GM12865 (cell line): ENCODE measurements at regions not wholly inside any gene's neighbourhood (a gene's known extent, or its start where the extent isn't known, plus 50 kb on each side); places are given as distances from the start of the nearest gene placed in this dataset.
"Not testable (repeated sequence)": the region's sequence is repeated elsewhere in the genome, so short reads cannot be mapped to it uniquely, and the experiment has no call there.

ENCODE experiments used
- DNase-seq: peaks from one replicate; pipeline ENCODE4 v3.0.0; 2010; ENCODE audit warnings: low read depth
- H3K4me3 ChIP-seq: 2 replicates; pipeline ENCODE4 v1.5.1; 2011; ENCODE audit warnings: mild to moderate bottlenecking, low read depth, low read length, control low read depth
- TF ChIP-seq, protein P1 (sequence below): IDR thresholded peaks from 2 replicates; pipeline ENCODE4 v1.5.1; 2011; ENCODE audit warnings: low read length, control low read depth, low read depth, inconsistent platforms; ENCODE audit not compliant: insufficient read depth; ENCODE audit errors: missing control alignments

DNA sequence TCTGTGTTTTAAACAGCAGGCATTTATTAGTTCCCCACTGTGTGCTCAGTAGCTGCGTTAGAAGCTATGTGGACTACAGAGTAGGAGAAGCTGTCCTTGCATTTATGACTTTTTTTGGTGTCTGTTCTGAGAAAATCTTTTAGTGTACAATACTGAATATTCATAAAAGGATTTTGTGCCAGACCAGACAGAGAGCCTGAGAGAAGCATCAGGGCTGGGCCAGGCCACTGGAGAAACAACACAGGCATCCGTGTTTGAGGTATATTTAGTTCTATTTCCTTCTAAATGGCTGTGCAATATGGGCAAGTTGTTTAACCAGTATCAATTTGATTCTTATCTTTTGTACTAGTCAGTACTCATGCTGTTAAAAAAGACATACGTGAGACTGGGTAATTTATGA is 182.8 kb downstream of the SH2D4B start:
- TF ChIP-seq, protein P1, sequence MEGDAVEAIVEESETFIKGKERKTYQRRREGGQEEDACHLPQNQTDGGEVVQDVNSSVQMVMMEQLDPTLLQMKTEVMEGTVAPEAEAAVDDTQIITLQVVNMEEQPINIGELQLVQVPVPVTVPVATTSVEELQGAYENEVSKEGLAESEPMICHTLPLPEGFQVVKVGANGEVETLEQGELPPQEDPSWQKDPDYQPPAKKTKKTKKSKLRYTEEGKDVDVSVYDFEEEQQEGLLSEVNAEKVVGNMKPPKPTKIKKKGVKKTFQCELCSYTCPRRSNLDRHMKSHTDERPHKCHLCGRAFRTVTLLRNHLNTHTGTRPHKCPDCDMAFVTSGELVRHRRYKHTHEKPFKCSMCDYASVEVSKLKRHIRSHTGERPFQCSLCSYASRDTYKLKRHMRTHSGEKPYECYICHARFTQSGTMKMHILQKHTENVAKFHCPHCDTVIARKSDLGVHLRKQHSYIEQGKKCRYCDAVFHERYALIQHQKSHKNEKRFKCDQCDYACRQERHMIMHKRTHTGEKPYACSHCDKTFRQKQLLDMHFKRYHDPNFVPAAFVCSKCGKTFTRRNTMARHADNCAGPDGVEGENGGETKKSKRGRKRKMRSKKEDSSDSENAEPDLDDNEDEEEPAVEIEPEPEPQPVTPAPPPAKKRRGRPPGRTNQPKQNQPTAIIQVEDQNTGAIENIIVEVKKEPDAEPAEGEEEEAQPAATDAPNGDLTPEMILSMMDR, result no peak
- H3K4me3 ChIP-seq, result no peak overlapping the region
- no peak for DNase-seq

DNA sequence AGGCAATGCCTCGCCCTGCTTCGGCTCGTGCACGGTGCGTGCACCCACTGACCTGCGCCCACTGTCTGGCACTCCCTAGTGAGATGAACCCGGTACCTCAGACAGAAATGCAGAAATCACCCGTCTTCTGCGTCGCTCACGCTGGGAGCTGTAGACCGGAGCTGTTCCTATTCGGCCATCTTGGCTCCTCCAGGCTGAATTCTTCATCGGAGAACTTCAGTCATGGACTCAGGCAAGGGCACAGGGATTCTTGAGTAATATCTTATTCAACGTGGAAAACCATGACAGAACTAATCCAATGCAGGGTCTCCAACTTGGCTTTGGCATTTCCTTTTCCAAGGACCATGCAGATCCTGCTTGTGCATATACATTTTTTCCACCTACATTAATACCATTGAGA is 190.7 kb downstream of the SH2D4B start:
- DNase-seq, H3K4me3 ChIP-seq: not testable (repeated sequence)

DNA sequence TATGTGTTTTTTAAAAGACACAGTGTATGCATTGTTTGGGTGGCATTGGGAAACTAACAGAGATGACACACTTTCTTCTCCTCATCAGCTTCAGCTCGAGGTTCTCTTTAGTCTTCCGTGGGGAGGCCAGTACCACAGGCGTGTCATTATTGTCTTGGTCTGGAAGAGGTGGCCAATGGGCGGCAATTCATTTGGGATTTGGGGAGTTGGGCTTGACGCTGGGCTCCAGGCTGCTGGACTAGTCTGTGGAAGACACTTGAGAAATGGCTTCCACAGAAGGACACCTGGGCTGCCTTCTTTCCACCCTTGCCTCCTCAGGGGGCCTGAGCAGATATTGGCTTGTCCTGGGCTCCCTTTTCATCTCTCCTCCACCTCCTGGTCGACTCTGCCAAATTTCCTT is 192.2 kb downstream of the SH2D4B start:
- DNase-seq, result no peak
- TF ChIP-seq, protein P1, result no peak
- H3K4me3 ChIP-seq, result no peak overlapping the region

DNA sequence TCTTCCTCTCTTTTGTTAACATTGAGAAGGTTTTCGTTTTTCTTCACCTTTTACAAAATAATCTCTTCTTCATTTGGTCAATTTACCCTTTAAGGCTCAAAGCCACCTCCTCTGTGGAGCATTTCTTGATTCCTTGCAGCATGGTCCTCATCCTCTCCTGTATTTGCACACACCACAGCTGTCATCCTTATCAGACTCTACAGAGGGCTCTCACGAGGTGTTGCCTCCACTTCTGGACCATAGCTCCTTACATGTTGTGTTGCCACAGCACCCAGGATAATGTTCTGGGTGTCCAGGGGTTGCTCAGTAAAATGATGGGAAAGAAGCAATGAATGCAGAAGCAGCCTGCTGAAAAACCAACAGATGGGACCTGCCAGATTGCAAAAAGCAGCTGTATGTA is 192.8 kb downstream of the SH2D4B start:
- DNase-seq, result no peak
- H3K4me3 ChIP-seq, result no peak overlapping the region
- TF ChIP-seq, protein P1, result no peak

DNA sequence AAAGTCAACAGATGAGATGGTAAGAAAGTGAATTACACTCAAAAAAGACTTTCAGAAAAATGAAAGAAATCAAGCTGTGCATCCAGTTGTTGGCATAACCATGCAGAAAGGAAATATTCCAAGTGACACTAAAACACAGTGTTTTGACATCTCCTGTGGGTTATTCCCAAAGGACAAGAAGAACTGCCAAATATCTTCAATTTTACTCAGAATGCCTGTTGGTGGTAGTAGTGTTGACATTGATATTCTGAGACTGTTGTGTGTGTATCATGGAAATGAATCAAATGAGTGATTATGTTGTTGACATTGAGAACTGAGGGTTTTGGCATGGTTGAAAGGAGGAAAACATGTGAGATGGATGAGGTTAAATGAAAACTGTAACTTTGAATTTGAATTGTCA is 196.9 kb downstream of the SH2D4B start:
- DNase-seq, result no peak
- TF ChIP-seq, protein P1, result no peak
- no peak overlapping the region for H3K4me3 ChIP-seq

DNA sequence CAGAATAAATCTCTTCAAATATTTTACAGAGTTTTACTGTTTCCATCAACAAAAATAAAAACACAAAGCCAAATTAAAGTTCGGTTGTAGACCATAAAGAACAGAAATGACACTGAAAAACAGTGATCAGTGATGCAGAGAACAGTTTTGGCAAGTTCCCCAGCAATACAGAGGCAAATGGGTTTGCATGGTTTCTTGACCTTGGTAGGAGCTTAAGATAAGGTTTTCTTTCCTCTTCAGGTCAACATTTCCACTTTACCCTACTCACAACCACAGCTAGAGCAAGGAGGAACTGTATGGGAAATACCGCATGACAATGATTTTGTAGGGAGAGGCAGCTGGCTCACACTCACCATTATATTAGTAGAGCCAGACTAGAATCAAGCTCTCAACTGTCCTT is 199.5 kb downstream of the SH2D4B start:
- TF ChIP-seq, protein P1, result no peak
- H3K4me3 ChIP-seq, result no peak overlapping the region
- no peak for DNase-seq

DNA sequence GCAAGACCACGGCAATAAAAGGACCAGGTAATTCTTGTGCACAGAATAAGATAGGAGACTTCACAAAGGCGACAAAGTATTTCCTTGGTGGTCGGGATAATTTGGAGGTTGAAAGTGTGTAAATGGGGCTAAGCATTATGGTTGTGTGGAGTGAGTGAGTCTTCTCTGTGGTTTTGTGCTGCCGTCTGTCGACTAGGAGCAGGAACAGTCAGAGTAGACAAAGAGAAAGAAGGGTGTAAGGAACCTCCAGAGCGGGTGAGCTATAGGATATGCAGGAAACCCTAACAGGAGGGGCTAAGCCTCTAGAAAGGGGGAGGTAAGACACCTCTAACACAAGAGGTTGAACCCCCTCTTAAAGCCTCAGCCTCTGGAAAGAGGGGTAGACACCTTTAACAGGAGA is 201.6 kb downstream of the SH2D4B start:
- no peak overlapping the region for H3K4me3 ChIP-seq
- no peak for DNase-seq
- TF ChIP-seq, protein P1, result no peak
